ENCODE measurements at regions not wholly inside any gene's neighbourhood (a gene's known extent, or its start where the extent isn't known, plus 50 kb on each side); places are given as distances from the start of the nearest gene placed in this dataset.
"Not testable (repeated sequence)": the region's sequence is repeated elsewhere in the genome, so short reads cannot be mapped to it uniquely, and the experiment has no call there.

DNA sequence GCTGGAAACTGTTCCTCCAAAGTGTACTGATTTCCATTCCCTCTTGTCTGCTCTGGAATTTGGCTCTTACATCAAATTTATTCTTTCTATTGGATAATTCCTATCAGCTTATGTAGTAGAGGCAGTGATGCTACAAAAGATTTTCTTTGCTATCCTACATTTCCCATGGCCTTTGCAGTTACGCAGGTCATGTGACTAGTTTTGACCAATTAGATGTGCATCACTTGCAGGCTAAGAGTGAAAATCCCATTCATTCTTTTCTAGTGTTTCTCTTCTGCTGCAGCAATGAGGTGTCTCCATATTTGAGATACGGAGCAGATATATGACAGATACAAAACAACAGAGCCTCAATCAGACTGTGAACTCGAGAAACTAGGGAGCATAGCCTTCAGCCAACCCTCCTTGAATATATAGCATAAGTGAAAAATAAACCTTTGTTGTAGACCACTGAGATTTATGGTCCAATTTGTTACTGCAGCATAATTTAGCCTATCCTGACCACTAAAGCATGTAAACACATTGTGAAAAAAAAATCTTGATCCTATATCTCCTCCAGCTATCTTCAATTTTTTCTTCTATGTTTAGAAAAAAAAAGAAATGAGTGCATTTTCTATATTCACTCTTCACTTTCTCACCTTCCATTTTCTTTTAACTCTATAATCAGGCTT, 102.0 kb downstream of the HNMT start:
- no peak overlapping the region for H3K4me3 ChIP-seq
- intact Hi-C loops (cut with DNase I; ENCODE audit: low total_unique reads) (no loop called here), in situ Hi-C loops (cut with MboI; ENCODE audit: low pct_ligation_motif_present in 1 of 4, low pct_unique_long_range_greater_than_20kb in 1 of 4, low sequenced_read_pairs in 3 of 4) (no loop called here)
- H3K4me1 ChIP-seq = no peaks in the 10 kb centered on the region
- no peak for DNase-seq
- no peaks in the 10 kb centered on the region for H3K27me3 ChIP-seq
- H3K36me3 ChIP-seq = no peaks in the 10 kb centered on the region
- 84 to 96% methylated on average over 3 of the region's 3 CpGs for WGBS, 2 donors (ENCODE audit: low coverage in 1 of 2)
- no peak for TF ChIP-seq POLR2AphosphoS5 (IDR thresholded peaks at IDR 0.05)
- TF ChIP-seq EP300 (IDR thresholded peaks at IDR 0.05; ENCODE audit: low read depth) = no peak
- TF ChIP-seq, protein P1, sequence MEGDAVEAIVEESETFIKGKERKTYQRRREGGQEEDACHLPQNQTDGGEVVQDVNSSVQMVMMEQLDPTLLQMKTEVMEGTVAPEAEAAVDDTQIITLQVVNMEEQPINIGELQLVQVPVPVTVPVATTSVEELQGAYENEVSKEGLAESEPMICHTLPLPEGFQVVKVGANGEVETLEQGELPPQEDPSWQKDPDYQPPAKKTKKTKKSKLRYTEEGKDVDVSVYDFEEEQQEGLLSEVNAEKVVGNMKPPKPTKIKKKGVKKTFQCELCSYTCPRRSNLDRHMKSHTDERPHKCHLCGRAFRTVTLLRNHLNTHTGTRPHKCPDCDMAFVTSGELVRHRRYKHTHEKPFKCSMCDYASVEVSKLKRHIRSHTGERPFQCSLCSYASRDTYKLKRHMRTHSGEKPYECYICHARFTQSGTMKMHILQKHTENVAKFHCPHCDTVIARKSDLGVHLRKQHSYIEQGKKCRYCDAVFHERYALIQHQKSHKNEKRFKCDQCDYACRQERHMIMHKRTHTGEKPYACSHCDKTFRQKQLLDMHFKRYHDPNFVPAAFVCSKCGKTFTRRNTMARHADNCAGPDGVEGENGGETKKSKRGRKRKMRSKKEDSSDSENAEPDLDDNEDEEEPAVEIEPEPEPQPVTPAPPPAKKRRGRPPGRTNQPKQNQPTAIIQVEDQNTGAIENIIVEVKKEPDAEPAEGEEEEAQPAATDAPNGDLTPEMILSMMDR (IDR thresholded peaks at IDR 0.05) = no peak
- no peaks in the 10 kb centered on the region for H3K9me3 ChIP-seq
- no peak overlapping the region for H3K27ac ChIP-seq

DNA sequence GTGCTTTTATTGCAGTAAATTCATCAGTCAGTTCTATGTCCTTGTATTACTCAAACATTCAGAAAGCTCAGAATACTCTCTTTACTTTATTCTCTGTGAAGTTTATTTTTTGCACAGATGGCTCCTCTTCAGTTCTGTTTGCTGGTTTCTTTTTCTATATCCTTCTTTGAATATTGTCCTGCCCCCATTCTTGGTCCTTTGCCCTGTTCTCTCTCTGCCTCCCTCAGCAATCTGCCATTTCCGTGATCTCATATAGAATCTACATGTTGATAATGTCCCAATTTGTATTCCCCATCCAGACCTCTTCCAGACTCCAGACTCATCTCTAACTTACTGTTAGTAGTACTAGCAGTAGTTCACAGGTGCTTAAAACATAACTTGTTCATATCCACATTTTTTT, 102.6 kb downstream of the HNMT start:
- in situ Hi-C loops (cut with MboI; ENCODE audit: low pct_ligation_motif_present in 1 of 4, low pct_unique_long_range_greater_than_20kb in 1 of 4, low sequenced_read_pairs in 3 of 4) (no loop called here), intact Hi-C loops (cut with DNase I; ENCODE audit: low total_unique reads) (no loop called here)
- Histone ChIP-seq H3K36me3 (no peaks in the 10 kb centered on the region), H3K9me3 (no peaks in the 10 kb centered on the region), H3K4me3 (no peak overlapping the region), H3K27me3 (no peaks in the 10 kb centered on the region), H3K4me1 (no peaks in the 10 kb centered on the region), H3K27ac (no peak overlapping the region)
- TF ChIP-seq POLR2A (IDR thresholded peaks at IDR 0.05) = no peak
- TF ChIP-seq POLR2AphosphoS5 (IDR thresholded peaks at IDR 0.05) = no peak
- no peak for TF ChIP-seq EP300 (IDR thresholded peaks at IDR 0.05; ENCODE audit: low read depth)
- TF ChIP-seq, protein P1 (IDR thresholded peaks at IDR 0.05) = no peak
- no peak for DNase-seq
- 71 to 83% methylated on average over 1 of the region's 1 CpG for WGBS, 2 donors (ENCODE audit: low coverage in 1 of 2)

DNA sequence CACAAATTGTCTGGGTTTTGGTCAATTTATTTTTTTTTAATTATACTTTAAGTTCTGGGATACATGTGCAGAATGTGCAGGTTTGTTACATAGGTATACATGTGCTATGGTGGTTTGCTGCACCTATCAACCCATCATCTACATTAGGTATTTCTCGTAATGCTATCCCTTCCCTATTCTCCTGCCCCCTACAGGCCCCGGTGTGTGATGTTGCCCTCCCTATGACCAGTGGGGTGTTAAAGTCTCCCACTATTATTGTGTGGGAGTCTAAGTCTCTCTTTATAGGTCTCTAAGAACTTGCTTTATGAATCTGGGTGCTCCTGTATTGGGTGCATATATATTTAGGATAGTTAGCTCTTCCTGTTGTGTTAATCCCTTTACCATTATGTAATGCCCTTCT, 104.4 kb downstream of the HNMT start:
- DNase-seq; H3K36me3 ChIP-seq; H3K9me3 ChIP-seq; H3K4me3 ChIP-seq; intact Hi-C loops (cut with DNase I; ENCODE audit: low total_unique reads); H3K4me1 ChIP-seq; H3K27me3 ChIP-seq; H3K27ac ChIP-seq; in situ Hi-C loops (cut with MboI; ENCODE audit: low pct_ligation_motif_present in 1 of 4, low pct_unique_long_range_greater_than_20kb in 1 of 4, low sequenced_read_pairs in 3 of 4): not testable (repeated sequence)
- WGBS, 2 donors (ENCODE audit: low coverage in 1 of 2) = 70 to 84% methylated on average over 2 of the region's 2 CpGs

DNA sequence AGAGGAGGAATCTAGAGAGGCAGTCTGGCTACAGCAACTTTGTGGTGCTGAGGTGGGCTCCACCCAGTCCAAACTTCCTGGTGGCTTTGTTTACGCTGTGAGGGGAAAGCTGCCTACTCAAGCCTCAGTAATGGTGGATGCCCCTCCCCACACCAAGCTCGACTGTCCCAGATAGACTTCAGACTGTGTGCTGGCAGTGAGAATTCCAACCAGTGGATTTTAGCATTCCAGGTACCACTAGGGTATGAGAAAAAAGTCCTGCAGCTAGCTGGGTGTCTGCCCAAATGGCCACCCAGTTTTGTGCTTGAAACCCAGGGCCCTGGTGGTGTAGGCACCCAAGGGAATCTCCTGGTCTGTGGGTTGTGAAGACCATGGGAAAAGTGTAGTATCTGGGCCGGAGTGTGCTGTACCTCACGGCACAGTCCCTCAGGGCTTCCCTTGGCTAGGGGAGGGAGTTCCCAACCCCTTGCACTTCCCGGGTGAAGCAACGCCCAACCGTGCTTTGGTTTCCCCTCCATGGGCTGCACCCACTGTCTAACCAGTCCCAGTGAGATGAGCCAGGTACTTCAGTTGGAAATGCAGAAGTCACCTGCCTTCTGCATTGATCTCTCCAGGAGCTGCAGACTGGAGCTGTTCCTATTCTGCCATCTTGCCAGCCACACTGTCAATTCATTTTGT, 106.9 kb downstream of the HNMT start:
- intact Hi-C loops (cut with DNase I; ENCODE audit: low total_unique reads); H3K4me3 ChIP-seq; H3K27ac ChIP-seq; DNase-seq; H3K27me3 ChIP-seq; H3K4me1 ChIP-seq; in situ Hi-C loops (cut with MboI; ENCODE audit: low pct_ligation_motif_present in 1 of 4, low pct_unique_long_range_greater_than_20kb in 1 of 4, low sequenced_read_pairs in 3 of 4); H3K9me3 ChIP-seq; H3K36me3 ChIP-seq: not testable (repeated sequence)
- WGBS, 2 donors (ENCODE audit: low coverage in 1 of 2) = 79% methylated on average over 7 of the region's 7 CpGs; no CpG with 5 or more reads in 1 of the 2 donors

DNA sequence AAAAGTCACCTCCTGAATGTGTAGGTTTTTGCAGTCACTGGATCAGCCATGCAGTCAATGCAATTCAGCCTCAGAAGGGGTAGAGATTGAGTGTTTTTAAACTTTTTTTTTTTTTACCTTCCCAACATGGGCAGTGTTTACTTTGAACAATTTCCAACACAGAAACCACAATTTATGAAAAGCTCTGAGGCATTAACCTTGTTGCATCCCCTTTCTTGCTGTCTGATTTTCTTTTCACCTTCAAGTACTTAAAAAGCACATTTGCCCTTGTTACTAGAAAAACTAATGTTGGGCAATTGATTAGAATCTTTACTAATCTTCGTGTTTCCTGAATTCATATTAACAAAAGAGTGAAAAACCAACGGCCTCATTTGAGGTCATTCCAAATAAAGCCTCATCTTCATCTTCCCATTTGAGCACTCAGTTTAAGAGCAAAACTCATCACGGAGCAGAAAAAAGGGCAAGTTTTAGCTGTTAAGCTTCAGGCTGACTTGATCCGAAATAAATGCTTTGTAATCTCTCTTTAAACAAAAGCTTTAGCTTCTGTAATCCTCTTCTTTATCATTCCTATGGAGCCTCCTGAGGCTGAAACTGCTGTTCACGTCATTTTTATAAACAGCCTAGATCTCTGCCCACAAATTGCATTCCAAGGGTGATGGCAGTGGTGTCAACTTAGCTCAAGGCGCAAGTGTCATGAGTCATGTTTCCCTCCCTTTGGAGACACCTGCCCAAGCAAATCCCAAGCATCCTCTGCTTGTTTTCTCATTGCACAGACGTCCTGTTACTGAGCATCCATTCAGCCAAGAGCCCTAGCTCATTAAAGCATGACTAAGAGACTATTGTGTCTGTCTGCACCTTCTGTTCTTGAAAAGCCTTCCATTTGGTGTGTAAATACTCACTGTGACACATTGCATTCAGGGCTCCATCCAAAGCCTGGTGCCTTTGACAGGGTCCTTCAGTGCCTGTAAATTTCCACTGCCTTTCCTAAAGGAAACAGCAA, 107.7 kb downstream of the HNMT start:
- Histone ChIP-seq H3K4me3 (no peak overlapping the region), H3K27me3 (no peaks in the 10 kb centered on the region), H3K27ac (no peak overlapping the region), H3K9me3 (no peaks in the 10 kb centered on the region), H3K4me1 (no peaks in the 10 kb centered on the region), H3K36me3 (no peaks in the 10 kb centered on the region)
- TF ChIP-seq EP300 (IDR thresholded peaks at IDR 0.05; ENCODE audit: low read depth) (no peak), POLR2AphosphoS5 (IDR thresholded peaks at IDR 0.05) (no peak), POLR2A (IDR thresholded peaks at IDR 0.05) (no peak)
- TF ChIP-seq, protein P1 (IDR thresholded peaks at IDR 0.05) = no peak
- WGBS, 2 donors (ENCODE audit: low coverage in 1 of 2) = 66 to 69% methylated on average over 4 to 7 of the region's 7 CpGs
- intact Hi-C loops (cut with DNase I; ENCODE audit: low total_unique reads) = no loop called here
- no peak for DNase-seq
- in situ Hi-C loops (cut with MboI; ENCODE audit: low pct_ligation_motif_present in 1 of 4, low pct_unique_long_range_greater_than_20kb in 1 of 4, low sequenced_read_pairs in 3 of 4) = no loop called here

Measured in transverse colon (tissue), 4 donors.